HG03045 (cell line): ENCODE measurements at regions not wholly inside any gene's neighbourhood (a gene's known extent, or its start where the extent isn't known, plus 50 kb on each side); places are given as distances from the start of the nearest gene placed in this dataset.

Experiments
- ATAC-seq: cut with Tn5 transposase; IDR thresholded peaks from one replicate; pipeline ENCODE4 v1.9.1; 2021; ENCODE audit warnings: mild to moderate bottlenecking, moderate library complexity; ENCODE audit not compliant: unreplicated experiment

GRCh38 chrX:150282953-150283352 lies 80.2 kb upstream of the MAMLD1 start:
- ATAC-seq: no peak

- ATAC-seq: no peak
These were observed 72.1 kb upstream of the MAMLD1 start for GRCh38 chrX:150291014-150291413.

GRCh38 chrX:150293311-150294013 lies 69.7 kb upstream of the MAMLD1 start:
- ATAC-seq: no peak

- ATAC-seq: no peak
These were observed 64.1 kb upstream of the MAMLD1 start for GRCh38 chrX:150298841-150299551.

- ATAC-seq: no peak
These were observed 63.5 kb upstream of the MAMLD1 start for GRCh38 chrX:150299579-150299978.

- ATAC-seq: no peak
These were observed 59.6 kb upstream of the MAMLD1 start for GRCh38 chrX:150303386-150304097.

GRCh38 chrX:150306002-150306401 lies 57.1 kb upstream of the MAMLD1 start:
- no peak for ATAC-seq

- no peak for ATAC-seq
These were observed 55.1 kb upstream of the MAMLD1 start for GRCh38 chrX:150308041-150308440.

- ATAC-seq: no peak
These were observed 54.5 kb upstream of the MAMLD1 start for GRCh38 chrX:150308532-150309157.

GRCh38 chrX:150310417-150310816 lies 52.7 kb upstream of the MAMLD1 start:
- no peak for ATAC-seq

- no peak for ATAC-seq
These were observed 52.2 kb upstream of the MAMLD1 start for GRCh38 chrX:150310881-150311280.

- no peak for ATAC-seq
These were observed 50.2 kb upstream of the MAMLD1 start for GRCh38 chrX:150312931-150313330.
